Chondrocyte (in vitro differentiated cells): ENCODE measurements at regions not wholly inside any gene's neighbourhood (a gene's known extent, or its start where the extent isn't known, plus 50 kb on each side); places are given as distances from the start of the nearest gene placed in this dataset.

ENCODE experiments used
- DNase-seq: peaks from one replicate; pipeline ENCODE4 v3.0.0; 2021; ENCODE audit warnings: mixed read lengths, low spot score
- H3K27ac Mint-ChIP-seq: one replicate; pipeline ENCODE4 v1.8.0; 2021; ENCODE audit warnings: mild to moderate bottlenecking, moderate library complexity, mixed read lengths; ENCODE audit not compliant: unreplicated experiment
- H3K27me3 Mint-ChIP-seq: 2 replicates; pipeline ENCODE4 v1.8.0; 2021; ENCODE audit warnings: low read depth, mixed read lengths
- H3K36me3 Mint-ChIP-seq: 2 replicates; pipeline ENCODE4 v1.8.0; 2021; ENCODE audit warnings: low read depth, mixed read lengths
- H3K4me1 Mint-ChIP-seq: 2 replicates; pipeline ENCODE4 v1.8.0; 2021; ENCODE audit warnings: low read depth, mild to moderate bottlenecking, mixed read lengths
- H3K4me3 Mint-ChIP-seq: one replicate; pipeline ENCODE4 v1.8.0; 2021; ENCODE audit warnings: mild to moderate bottlenecking, moderate library complexity, mixed read lengths; ENCODE audit not compliant: unreplicated experiment
- H3K9me3 Mint-ChIP-seq: 2 replicates; pipeline ENCODE4 v1.8.0; 2021; ENCODE audit warnings: low read depth, mixed read lengths
- CTCF ChIP-seq: fragments of 200-600 bp; sonication (generic); IDR thresholded peaks from 2 replicates; pipeline ENCODE4 v1.5.0; 2021; ENCODE audit warnings: antibody characterized with exemption, mild to moderate bottlenecking, moderate library complexity

GRCh38 chr4:65960751-65961150 lies 290.5 kb upstream of the EPHA5 start:
- H3K4me1 Mint-ChIP-seq, result no peaks in the 10 kb centered on the region
- no peak for DNase-seq
- no peak overlapping the region for H3K27ac Mint-ChIP-seq
- no peak for TF ChIP-seq CTCF
- H3K27me3 Mint-ChIP-seq, result no peaks in the 10 kb centered on the region
- no peak overlapping the region for H3K4me3 Mint-ChIP-seq
- H3K36me3 Mint-ChIP-seq, result no peaks in the 10 kb centered on the region
- peaks cover 6% of the 10 kb centered on the region for H3K9me3 Mint-ChIP-seq

DNA sequence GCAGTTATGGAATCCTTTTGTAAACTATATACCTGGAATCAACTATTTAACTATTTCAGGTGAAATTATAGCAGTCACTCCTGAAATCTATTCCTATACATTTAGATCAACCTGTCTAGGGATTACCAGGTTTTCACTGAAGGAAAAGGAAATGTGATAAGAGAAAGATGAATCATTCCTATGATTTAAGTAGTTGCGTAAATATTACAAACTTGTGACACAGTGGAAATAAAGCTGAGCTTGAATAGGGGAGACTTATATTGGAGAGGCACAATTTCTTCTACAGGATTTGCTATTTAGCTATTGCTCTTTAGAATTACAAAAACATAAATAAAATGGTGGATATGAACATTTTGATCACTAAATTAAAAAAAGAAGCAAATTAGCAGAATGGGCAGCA lies 284.1 kb upstream of the EPHA5 start:
- Mint-ChIP-seq H3K36me3 (peaks cover 2% of the 10 kb centered on the region), H3K4me3 (no peak overlapping the region), H3K27ac (no peak overlapping the region), H3K4me1 (no peaks in the 10 kb centered on the region), H3K9me3 (peaks cover 6% of the 10 kb centered on the region), H3K27me3 (peaks cover 2% of the 10 kb centered on the region)
- TF ChIP-seq CTCF, result no peak
- no peak for DNase-seq

- Mint-ChIP-seq H3K36me3 (peaks cover 2% of the 10 kb centered on the region), H3K4me3 (no peak overlapping the region), H3K4me1 (no peaks in the 10 kb centered on the region), H3K9me3 (peaks cover 1% of the 10 kb centered on the region), H3K27ac (no peak overlapping the region), H3K27me3 (peaks cover 2% of the 10 kb centered on the region)
- no peak for DNase-seq
- no peak for TF ChIP-seq CTCF
Measured at GRCh38 chr4:65951177-65951576, 280.9 kb upstream of the EPHA5 start.

GRCh38 chr4:65943076-65943475 lies 272.8 kb upstream of the EPHA5 start:
- H3K9me3 Mint-ChIP-seq, result peaks cover 4% of the 10 kb centered on the region
- no peaks in the 10 kb centered on the region for H3K36me3 Mint-ChIP-seq
- H3K4me3 Mint-ChIP-seq, result no peak overlapping the region
- no peak overlapping the region for H3K27ac Mint-ChIP-seq
- peak; percentile 70 for TF ChIP-seq CTCF
- peaks cover 6% of the 10 kb centered on the region for H3K4me1 Mint-ChIP-seq
- DNase-seq, result no peak
- H3K27me3 Mint-ChIP-seq, result no peaks in the 10 kb centered on the region

DNA sequence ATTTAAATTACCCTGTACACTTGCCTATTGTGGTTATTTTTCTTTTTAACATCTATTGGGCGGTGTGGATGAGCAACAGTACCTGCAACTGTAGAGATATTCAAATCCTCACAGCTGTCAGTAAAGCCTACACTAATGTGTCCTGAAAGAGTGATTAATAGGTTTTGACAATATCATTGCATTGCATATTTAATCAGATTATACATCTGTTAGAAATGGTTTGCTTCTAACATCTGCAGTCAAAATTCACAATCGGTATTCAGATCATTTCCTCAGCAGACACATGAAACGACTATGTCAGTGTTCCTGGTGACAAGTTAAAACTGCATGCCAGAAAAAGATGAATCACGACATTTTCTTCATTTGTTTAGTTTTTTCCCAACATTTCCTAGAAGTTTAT lies 254.6 kb upstream of the EPHA5 start:
- H3K4me3 Mint-ChIP-seq, result no peak overlapping the region
- H3K27ac Mint-ChIP-seq, result no peak overlapping the region
- H3K36me3 Mint-ChIP-seq, result no peaks in the 10 kb centered on the region
- H3K4me1 Mint-ChIP-seq, result no peaks in the 10 kb centered on the region
- DNase-seq, result no peak
- H3K9me3 Mint-ChIP-seq, result no peaks in the 10 kb centered on the region
- TF ChIP-seq CTCF, result no peak
- H3K27me3 Mint-ChIP-seq, result no peaks in the 10 kb centered on the region
